Renal cortical epithelial cell (primary cell): ENCODE measurements at regions not wholly inside any gene's neighbourhood (a gene's known extent, or its start where the extent isn't known, plus 50 kb on each side); places are given as distances from the start of the nearest gene placed in this dataset.
"Not testable (repeated sequence)": the region's sequence is repeated elsewhere in the genome, so short reads cannot be mapped to it uniquely, and the experiment has no call there.

Experiments
- DNase-seq: peaks from one replicate; pipeline ENCODE4 v3.0.0-alpha.2; 2011; ENCODE audit warnings: low read depth

DNA sequence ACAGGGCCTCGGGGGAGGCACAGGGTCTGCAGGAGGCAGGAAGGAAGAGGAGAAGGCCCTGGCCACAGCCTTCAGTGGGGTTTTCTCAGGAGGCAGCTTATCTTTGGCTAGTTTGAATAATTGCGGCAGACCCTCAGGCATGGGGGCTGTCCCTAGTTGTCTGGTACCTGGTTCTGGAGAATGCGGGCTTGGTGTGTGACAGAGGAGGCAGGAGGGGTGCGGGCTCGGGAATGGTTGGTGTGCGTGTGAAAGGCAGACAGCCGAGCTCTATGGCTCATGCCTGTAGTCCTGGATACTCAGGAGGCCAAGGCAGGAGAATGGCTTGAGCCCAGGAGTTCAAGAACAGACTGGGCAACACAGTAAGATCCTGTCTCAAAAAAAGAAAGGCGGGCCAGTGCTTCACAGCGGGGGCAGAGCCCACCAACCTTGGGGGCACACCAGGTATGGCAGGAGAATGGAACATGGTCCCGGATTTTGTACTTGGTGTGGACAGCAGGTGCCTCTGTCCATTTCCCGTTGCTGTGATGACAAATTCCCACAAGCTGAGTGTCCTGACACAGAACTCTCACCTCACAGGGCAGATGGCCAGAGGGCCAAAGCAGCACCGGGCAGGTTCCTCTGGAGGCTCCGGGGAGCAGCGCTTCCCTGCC, 640.6 kb downstream of the TBC1D22A start:
- no peak for DNase-seq

GRCh38 chr22:47401976-47402770, 639.7 kb downstream of the TBC1D22A start:
- DNase-seq, result no peak

- DNase-seq, result no peak
Observed at GRCh38 chr22:47401592-47401898, 639.1 kb downstream of the TBC1D22A start.

- no peak for DNase-seq
Observed at GRCh38 chr22:47400701-47401591, 638.5 kb downstream of the TBC1D22A start.

DNA sequence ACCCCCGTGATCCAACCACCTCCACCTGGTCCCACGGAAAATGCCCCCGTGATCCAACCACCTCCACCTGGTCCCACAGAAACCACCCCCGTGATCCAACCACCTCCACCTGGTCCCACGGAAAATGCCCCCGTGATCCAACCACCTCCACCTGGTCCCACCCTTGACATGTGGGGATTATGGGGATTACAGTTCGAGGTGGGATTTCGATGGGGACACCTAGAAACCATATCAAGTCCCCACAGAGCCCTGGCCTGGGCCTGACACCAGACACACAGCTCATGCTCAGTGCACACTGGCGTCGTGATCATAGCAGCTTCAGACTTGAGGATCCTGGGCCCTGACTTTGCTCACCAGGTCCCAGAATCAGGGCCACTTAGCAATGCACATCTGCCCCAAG, 637.7 kb downstream of the TBC1D22A start:
- not testable (repeated sequence) for DNase-seq

DNA sequence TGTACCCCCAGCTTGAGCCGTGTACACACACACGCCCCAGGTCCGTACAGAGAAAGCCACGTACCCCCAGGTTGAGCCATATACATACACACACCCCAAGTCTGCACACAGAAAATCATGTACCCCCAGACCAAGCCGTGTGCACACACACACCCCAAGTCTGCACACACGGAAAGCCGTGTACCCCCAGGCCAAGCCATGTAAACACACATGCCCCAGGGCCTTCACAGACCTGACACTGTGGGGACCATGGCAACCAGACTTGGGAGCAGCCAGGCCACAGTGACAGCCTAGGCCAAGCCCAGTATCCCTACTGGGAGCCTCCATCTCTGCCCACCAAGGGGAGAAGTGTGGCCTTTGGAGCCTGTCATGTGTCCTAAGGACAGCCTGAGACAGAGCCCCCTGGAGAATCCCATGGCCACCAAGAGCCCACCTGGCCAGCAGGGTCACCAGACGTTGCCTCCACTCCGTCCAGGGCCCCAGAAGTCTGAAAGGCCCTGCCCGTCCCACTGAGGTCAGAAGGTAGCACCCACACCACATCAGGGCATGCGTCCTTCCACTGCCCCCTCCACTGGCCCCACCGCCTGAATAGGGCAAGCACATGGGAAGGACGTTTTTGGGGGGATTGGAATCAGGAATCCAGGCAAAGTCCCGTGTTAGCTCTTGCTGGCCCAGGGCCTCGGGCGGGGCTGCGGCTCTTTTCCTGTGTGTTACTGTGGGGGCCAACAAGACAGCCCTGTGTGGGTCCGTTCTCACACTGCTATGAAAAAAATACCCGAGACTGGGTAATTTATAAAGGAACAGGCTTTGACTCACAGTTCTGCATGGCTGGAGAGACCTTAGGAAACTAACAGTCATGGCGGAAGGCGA, 636.7 kb downstream of the TBC1D22A start:
- DNase-seq, result no peak

- no peak for DNase-seq
Observed at GRCh38 chr22:47398491-47398890, 636.0 kb downstream of the TBC1D22A start.

- no peak for DNase-seq
Observed at GRCh38 chr22:47397673-47398072, 635.2 kb downstream of the TBC1D22A start.

DNA sequence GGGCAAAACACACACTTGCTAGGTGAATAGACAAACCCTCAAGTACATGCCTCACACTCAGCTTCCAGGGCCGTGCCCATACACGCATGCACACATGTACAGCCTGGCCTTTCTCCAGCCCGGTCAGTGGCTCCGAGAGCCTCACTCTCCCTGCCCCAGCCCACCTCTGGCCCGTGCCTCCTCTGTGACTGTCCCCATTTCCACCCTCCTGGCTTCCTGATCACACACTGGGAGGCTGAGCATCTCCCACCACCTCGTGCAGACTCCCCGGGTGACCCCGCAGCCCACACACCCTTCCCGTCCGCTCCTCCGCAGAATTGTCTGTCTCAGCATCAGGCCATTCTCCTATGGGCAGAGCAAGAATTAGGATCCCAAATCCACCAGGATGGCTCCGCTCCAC, 634.1 kb downstream of the TBC1D22A start:
- DNase-seq, result no peak

DNA sequence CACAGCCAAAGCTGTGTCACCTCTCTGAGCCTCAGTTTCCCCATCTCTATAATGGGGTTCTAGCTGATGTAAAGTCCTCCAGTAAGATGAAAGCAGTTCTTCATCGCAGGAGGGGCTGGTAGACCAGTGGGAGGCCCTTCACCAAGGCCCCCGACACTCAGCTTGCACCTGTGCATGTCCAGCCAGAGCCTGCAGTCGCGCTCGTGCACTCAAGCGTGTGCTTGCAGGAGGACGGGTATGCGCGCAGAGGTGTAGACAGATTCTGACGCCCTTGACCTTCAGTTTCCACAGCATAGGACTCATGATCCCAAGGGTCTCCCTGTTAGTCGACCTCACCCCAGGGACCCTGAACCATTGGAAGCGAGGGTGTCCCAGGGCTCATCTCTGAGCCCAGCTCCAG, 633.7 kb downstream of the TBC1D22A start:
- no peak for DNase-seq

DNA sequence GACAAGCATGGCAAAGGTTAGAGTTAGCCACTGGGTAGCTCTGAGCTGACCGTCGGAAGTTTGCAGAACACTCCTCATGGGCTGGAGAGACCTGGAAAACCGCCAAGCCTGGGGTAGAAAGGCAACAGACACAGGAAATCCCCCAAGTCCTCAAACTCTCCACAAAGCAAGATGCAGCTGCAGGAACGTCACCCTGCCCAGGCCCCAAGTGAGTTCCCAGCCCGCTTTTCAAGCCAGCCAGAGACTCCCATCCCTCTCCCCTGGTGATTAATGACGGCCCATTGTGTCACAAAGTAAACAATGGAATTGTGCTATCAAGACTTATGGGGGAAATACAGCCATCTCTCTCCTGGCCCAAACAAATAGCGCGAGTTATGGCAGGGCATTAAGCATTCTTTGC, 633.0 kb downstream of the TBC1D22A start:
- DNase-seq, result no peak

DNA sequence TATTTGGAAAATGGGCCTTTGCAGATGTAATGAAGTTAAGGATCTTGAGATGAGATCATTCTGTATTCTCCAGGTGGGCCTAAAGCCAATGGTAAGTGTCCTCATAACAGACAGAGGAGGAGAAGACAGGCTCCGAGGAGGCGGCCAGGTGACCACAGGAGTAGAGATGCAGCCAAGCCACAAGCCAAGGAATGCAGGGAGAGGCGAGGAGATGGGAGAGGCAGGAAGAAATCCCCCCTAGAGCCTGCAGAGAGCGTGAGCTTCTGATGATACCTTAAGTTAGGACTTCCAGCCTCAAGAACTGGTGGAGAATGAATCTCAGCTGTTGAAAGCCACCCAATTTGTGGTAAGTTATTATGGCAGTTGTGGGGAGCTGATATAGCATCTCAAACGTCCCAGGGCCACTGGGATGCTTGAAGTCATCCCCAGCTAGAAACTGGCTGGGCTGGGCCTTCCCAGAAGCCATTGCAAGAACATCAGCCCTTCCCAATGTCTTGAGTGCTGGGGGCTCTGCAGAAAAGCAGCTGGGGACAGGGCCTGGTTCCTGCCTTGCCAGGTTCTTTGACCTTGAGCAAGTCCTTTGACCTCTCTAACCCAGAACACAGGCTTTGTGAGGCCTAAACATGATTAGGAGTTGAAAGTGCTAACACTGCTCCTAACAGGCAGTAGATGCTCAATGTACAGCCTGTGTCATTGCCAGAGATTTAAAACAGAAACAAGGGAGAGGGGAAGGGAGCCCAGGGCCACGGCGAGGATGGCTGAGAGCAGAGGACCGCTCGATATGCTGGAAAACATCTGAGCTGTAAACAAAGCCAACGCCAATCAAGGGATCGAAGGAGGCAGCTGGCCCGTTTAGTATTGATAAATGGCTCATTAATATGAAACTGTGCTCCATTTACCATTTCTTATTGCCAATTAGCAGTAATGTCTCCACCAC, 632.3 kb downstream of the TBC1D22A start:
- DNase-seq, result no peak

DNA sequence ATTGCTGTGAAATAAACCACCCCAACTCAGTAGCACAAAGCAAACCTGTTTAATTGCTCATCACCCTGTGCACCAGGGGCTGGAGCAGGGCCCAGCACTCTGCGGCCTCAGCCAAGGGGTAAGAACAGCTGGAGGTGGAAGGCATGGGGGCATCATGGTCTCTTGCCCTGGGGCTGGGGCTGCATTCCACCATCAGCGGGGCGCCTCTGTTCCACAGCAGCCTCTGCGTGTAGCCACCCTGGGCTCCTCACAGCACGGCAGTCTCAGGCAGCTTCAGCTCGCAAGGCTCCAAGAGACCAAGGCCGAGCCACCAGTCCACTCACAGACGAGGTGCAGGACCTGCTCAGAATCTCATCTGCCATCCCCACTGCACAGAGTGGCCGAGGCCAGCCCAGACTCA, 630.7 kb downstream of the TBC1D22A start:
- DNase-seq, result no peak

DNA sequence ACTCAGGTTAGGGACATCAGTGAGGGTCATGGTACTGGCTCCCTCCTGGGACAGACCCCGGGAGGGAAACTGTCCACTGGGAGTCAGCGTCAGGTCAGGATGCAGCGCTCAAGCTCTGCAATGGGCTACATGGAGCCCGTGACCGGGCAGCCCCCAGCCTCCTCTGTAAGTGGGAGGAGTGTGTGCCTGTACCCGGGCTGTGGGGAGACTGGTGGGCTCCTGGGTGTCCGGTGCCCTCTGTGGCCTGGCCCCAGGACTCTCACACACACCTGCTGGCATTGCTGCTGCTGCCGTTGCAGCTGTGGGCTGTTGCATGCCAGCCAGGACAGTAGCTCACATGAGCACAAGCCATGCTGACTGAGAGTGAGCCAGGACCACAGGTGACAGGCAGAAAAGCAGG, 630.3 kb downstream of the TBC1D22A start:
- DNase-seq, result no peak

DNA sequence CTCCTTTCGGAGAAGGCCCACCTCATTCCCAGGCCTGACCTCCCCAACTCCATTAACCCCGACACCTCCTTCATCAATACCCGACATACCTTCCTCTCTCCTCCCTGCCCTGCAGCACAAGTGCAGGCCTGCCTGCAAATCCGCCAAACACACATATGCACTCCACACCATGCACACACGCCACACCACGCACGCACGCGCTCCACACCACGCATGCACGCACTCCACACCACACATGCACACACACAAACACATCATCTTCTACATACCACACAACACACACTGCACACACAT, 629.6 kb downstream of the TBC1D22A start:
- no peak for DNase-seq

DNA sequence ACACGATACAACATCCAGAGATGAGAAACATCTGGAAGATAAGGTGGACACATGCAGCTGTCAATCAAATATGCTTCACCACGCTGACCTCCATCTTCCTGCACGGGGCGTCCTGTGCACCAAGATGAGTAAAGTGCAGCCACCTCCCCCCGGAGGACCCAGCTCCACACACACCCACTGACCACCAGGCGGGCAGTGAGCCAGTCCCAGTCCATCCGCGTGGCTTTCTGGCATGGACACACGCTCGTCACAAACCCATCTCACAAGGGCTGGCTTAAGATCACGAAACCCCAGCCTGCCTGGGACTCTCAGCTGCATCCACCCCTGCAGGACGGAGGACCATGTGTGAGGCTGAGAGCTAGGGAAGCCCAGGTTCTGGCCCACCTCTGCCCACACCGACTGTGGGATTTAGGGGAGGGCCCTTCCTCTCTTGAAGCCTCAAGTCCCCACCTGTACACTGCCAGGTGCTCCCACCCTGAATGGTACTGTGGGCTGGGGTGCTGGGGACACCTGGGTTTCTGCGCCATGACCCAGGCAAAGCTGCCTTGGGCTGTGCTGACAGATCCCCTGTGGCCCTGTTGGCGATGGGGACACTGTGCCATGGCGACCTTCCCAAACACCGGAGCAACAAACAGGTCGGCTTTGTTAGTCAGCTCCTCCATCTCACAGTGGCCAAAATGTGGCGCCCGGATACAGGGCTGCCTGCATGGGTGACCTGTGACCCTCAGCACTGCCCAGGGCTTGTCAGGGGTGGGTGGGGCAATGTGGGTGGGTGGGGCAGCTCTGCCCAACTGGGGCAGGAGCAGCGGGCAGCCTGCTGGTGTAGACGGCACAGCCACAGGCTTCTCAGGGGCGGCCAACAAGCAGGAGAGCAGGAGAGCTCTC, 629.0 kb downstream of the TBC1D22A start:
- no peak for DNase-seq

- DNase-seq, result no peak
Observed at GRCh38 chr22:47390026-47390970, 627.8 kb downstream of the TBC1D22A start.

DNA sequence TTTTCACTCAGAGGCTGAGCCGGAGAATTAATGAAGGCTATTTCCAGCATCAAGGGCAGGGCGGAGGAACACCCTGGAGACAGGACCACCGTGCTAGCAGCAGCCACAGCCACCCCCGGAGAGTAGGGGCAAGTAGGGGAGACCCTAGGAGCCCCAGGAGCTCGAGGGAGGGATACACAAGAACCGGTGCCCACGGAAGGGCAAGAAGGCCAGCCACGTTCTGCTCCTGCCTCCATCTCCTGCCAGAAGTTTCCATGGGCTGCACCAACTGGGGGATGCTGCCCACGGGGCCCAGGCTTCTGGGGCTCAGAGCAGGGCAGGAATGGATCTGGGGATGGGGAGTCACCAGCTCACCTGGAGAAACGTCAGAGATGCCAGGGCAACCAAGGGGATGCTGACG, 626.8 kb downstream of the TBC1D22A start:
- no peak for DNase-seq

DNA sequence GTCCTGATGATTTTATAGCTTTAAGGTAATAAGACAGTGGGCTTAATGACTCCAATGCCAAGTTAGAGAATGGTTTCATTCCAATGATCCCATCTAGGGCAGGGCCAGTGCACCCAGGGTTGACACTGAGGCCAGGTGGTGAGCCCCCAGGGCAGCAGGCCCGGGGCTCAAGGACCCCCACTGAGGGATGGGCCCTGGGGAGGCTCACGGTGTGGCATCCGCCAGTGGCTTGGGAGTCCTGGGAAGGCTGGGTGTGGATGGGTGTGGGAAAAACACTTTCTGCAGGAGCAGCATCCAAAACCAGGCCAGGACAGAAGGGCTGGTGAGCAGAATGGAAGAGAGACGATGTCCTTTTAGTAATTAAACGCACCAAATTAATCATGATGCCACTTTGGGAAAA, 626.3 kb downstream of the TBC1D22A start:
- no peak for DNase-seq
